GM21528 (cell line): ENCODE measurements at regions not wholly inside any gene's neighbourhood (a gene's known extent, or its start where the extent isn't known, plus 50 kb on each side); places are given as distances from the start of the nearest gene placed in this dataset.
"Not testable (repeated sequence)": the region's sequence is repeated elsewhere in the genome, so short reads cannot be mapped to it uniquely, and the experiment has no call there.

Experiments
- ATAC-seq: cut with Tn5 transposase; IDR thresholded peaks from one replicate; pipeline ENCODE4 v1.9.1; 2021; ENCODE audit warnings: mild to moderate bottlenecking, moderate library complexity; ENCODE audit not compliant: unreplicated experiment, low FRiP score

GRCh38 chr13:109702030-109702597, 84.3 kb downstream of the IRS2 start:
- ATAC-seq, result not testable (repeated sequence)

DNA sequence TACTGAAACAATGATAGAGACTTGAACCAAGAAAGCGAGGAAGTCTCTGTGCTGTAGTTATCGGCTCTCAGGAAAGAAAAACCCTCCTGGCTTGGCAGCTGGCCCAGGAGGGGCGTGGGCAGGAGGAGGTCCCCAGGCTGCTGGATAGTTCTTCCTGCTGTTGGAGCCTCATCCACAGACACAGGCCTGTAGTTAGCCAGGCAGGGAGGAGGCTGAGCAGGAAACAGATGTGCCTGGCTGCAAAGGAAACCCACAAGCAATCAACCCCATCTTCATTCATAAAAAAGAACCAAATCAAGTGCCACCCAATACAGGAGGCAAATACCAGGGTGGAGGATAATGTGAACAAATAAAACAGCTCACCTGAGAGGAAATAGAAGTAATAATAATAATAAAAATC, 86.2 kb downstream of the IRS2 start:
- no peak for ATAC-seq

- ATAC-seq, result no peak
Measured at GRCh38 chr13:109699628-109700071, 86.7 kb downstream of the IRS2 start.

DNA sequence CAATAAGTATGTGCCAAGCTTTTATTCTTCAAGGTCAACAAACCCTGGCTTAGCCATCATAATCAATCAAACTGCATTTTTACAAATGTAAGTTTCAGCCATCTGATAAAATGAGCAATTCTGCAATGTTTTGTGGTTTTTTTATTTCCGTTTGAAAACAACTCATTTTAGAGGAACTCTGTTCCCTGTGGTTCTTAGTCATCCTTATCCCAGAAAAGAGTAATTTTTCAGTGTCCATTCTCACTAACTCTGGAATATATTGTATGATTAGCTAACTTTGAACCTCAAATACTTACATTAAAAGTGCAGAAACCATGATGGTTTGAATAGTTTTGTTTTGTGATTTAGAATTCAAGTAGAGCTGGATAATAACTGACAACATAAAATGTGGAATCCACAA, 87.6 kb downstream of the IRS2 start:
- ATAC-seq, result no peak

DNA sequence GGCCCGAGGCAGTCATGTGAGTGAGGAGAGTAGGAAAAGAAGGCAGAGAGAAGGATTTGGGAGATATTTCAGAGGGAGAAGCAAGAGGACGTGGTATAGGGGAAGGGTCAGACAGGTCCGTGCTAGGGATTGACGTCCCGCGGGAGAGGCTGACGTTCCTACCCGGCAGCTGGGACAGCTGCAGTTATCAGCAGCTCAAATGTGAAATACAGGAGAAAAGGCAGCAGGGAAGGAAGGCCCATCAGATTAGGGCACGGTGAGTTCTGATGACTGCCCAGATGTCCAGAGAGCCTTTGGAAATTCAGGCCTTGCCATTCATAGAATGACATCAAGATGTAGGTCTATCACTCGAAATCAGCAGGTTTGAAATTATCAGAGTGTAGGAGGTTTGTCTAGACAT, 88.4 kb downstream of the IRS2 start:
- ATAC-seq, result no peak

DNA sequence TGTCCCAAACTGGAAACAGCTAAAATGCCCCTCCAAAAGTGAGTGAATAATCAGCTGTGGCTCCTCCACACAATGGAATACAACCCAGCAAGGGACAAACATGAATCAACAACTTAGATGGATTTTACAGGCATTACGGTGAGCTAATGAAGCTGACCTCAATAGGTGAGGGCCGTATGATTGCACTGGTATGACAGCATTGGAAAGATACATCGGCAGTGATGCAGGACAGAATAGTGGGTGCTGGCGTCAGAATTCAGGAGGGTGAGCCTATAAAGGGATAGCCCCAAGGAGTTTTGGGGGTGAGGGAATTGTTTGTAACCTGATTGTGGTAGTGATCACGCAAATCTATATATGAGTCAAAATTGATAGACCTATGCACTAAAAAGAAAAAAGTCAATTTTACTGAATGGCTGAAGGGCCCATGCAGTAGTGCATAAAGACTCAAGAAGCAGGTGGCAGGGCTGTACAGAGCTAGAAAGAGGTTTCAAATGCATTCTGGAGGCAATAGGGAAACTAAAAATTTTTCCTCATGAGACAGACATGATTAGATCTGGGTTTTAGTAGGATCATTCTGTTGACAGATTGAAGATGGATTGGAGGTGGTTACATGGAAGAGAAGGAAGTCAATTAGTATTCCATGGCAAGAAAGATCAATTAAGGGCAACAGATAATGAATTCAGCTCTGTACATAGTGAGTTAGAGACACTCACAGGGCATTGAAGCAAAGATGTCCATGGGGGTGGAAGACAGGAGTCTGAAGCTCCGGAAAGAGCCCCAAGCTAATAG, 90.8 kb downstream of the IRS2 start:
- no peak for ATAC-seq

- ATAC-seq, result no peak
Measured at GRCh38 chr13:109694972-109695371, 91.4 kb downstream of the IRS2 start.

- no peak for ATAC-seq
Measured at GRCh38 chr13:109693213-109693612, 93.2 kb downstream of the IRS2 start.

DNA sequence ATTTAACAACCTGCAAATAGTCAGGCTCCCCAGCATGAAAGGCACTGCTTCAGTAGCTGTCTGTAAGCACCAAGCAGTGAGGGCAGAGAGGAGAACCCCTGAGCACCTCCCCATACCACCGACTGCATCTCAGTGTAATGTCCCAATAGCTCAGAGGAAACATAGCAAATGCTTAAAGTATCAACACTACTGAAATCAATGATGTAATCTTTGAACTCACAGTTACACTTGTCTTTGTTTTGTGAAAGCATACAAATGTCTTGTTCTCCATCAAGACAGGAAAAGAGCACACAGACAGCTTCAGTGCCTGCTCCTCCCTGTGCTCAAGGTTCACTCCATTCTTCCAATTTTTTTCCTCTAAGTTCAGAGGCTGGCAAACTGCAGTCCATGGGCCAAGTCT, 94.7 kb downstream of the IRS2 start:
- no peak for ATAC-seq

DNA sequence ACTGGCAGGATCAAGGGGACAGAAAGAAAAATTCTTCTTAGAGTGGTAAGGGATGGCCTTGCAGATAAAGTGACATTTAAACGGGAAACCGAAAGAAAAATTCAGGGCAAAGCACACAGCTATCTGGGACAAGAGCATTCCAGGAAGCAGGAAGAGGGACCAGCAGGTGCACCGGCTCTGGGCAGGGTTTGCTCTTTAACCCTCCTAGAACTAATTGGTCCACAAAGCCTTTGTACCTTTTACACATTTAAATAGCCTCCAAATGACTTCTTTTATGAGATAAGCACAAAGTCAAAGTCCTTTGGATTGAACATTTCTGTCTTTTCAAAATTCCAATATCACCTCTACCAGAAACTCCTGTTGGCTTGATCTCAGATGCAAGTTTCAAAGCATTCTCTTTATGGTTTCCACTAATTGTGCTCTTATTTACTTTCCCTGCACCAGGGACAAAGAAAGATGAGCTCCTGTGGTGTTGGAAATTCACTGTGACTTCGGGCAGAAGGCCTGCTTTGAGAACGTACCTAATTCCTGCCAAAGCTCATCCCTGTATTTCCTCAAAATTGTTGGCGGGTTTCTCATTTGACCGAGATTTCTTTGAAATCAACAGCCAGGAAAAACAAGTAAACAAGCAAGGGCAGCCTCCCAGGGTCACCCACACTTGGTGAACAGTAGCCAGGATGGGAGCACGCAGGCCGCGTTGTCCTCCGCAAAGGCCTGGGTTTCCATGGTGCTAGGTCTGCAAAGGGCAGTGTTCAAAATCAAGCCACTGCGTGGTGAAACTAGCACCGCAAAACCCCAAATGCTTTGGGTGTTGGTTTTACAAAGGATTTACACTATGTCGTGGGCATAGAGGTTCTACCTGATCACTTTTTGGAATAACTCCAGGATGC, 98.6 kb downstream of the IRS2 start:
- no peak for ATAC-seq

GRCh38 chr13:109685203-109685602, 101.2 kb downstream of the IRS2 start:
- no peak for ATAC-seq

DNA sequence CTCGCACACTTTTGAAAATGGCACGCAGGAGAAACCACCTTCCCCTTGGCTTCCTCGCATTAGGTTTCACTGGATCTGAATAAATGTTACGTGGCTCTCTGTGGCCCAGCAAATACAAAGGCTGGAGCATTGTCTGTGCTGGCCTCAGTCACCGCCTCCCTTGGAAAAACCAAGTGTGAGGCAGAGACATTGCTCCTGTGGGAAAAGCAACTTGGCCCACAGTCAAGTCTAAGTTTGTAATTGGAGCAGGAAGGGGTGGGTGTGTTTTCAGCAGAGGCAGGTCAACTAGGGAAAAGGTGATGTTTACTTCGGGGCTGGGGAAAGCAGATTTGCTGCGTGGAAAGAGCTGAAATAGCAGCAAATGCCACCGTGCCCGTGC, 101.6 kb downstream of the IRS2 start:
- no peak for ATAC-seq

- no peak for ATAC-seq
Measured at GRCh38 chr13:109684084-109684823, 102.1 kb downstream of the IRS2 start.

- ATAC-seq, result no peak
Measured at GRCh38 chr13:109682534-109683244, 103.7 kb downstream of the IRS2 start.

- ATAC-seq, result no peak
Measured at GRCh38 chr13:109680930-109681329, 105.5 kb downstream of the IRS2 start.

DNA sequence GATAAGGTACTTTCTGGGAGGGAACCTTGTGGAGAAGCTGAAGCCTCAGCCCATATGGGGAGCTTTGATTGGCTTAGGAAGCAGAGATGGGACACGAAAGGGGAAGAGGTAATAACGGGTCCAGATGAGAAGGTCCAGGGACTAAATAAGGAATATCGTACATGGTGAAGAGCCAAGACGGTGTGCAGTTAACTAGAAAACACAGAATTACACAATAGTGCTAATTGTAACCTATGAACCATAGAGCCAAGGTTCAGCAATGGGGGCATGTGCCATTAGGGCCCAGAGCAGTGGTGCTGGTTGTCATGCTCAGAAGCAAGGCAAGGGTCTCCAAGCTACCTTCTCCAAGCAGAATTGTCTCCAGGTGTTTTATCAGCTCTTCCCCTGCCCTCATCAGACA, 106.1 kb downstream of the IRS2 start:
- no peak for ATAC-seq

DNA sequence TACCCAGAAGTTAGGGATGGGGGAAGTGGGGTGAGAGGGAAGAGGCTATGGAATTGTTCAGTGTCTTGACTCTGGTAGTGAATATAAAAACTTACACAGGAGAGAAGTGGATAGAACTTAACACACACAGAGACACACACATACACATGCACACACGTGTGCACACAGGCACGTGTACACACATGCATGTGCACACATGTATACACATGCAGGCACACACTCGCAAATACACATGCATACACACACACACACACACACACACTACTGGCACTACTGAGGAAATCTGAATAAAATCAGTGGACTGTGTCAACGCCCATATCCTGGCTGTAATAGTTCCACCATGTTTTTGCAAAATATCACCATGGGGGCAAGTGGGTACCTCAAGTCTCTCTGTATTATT, 107.9 kb downstream of the IRS2 start:
- no peak for ATAC-seq

- no peak for ATAC-seq
Measured at GRCh38 chr13:109677206-109677605, 109.2 kb downstream of the IRS2 start.

GRCh38 chr13:109673477-109673876, 112.9 kb downstream of the IRS2 start:
- ATAC-seq, result no peak

DNA sequence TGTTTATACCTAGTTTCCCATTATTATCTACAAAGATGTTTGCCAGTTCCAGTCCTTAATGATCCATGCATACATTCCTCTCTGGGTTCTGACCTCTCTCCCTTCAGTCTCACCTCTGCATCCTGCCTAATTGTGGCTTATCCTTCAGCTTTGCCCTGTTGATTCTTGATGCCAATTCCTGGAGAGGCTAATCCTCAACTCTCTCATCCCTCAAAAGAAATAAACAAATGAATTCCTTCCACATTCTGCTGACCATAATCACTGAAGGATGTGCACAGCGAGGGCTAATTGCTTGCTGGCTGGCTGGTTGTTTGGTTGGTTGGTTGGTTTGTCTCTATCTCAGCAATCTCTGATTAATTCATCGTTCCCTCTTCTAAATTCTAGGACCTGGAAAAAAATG, 113.8 kb downstream of the IRS2 start:
- ATAC-seq, result no peak
